ENCODE measurements at regions not wholly inside any gene's neighbourhood (a gene's known extent, or its start where the extent isn't known, plus 50 kb on each side); places are given as distances from the start of the nearest gene placed in this dataset.
"Not testable (repeated sequence)": the region's sequence is repeated elsewhere in the genome, so short reads cannot be mapped to it uniquely, and the experiment has no call there.

DNA sequence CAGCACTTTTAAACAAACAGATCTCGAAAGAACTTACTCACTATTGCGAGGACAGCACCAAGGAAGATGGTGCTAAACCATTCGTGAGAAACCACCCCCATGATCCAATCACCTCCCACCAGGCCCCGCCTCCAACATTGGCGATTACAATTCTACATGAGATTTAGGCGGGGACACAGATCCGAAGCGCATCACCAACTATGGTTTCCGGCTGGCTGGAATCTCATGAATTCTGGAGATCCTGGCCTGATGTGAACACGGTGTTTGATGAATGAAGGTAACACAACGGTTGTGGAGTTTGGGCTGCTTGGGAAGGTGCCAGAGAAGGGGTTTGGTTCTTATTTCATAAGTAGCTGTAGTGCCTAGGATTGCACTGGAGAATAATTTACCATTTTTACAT, 216.7 kb downstream of the EMX2 start:
- no peaks in the 10 kb centered on the region for H3K4me1 ChIP-seq (ENCODE audit: control insufficient read depth, insufficient read depth, low read length)
- no peaks in the 10 kb centered on the region for H3K9me3 ChIP-seq (replicated peaks; ENCODE audit: low read length)
- no peak overlapping the region for H3K4me3 ChIP-seq (ENCODE audit: low read length)
- no peak overlapping the region for H3K9ac ChIP-seq (ENCODE audit: low read depth, low read length)
- no peak overlapping the region for H3K4me2 ChIP-seq (ENCODE audit: low read length)
- H3K36me3 ChIP-seq (ENCODE audit: insufficient read depth, low read length), result no peaks in the 10 kb centered on the region
- H3K27me3 ChIP-seq (ENCODE audit: control insufficient read depth, insufficient read depth, low read length), result no peaks in the 10 kb centered on the region

DNA sequence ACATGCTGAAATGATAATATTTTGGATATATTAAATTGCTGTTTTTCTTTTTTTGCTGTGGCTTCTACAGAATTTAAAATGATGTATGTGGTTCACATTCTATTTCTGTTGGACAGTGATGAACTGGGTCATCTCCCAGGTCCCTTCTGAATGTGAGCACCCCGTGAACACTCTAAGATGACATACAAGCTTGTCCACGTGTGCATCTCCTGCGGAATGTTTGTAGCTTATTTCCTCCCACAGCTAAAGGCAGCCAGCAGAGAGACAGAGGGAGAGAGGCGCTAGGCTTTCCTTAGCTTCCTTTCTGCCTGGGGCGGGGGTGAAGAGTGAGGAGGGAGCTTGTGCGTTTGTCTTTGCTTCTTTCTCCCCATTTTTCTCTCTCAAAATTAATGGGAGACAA, 219.1 kb downstream of the EMX2 start:
- H3K4me2 ChIP-seq (ENCODE audit: low read length), result no peak overlapping the region
- no peaks in the 10 kb centered on the region for H3K4me1 ChIP-seq (ENCODE audit: control insufficient read depth, insufficient read depth, low read length)
- H3K9ac ChIP-seq (ENCODE audit: low read depth, low read length), result no peak overlapping the region
- no peak overlapping the region for H3K4me3 ChIP-seq (ENCODE audit: low read length)
- H3K36me3 ChIP-seq (ENCODE audit: insufficient read depth, low read length), result no peaks in the 10 kb centered on the region
- no peaks in the 10 kb centered on the region for H3K9me3 ChIP-seq (replicated peaks; ENCODE audit: low read length)
- H3K27me3 ChIP-seq (ENCODE audit: control insufficient read depth, insufficient read depth, low read length), result no peaks in the 10 kb centered on the region

DNA sequence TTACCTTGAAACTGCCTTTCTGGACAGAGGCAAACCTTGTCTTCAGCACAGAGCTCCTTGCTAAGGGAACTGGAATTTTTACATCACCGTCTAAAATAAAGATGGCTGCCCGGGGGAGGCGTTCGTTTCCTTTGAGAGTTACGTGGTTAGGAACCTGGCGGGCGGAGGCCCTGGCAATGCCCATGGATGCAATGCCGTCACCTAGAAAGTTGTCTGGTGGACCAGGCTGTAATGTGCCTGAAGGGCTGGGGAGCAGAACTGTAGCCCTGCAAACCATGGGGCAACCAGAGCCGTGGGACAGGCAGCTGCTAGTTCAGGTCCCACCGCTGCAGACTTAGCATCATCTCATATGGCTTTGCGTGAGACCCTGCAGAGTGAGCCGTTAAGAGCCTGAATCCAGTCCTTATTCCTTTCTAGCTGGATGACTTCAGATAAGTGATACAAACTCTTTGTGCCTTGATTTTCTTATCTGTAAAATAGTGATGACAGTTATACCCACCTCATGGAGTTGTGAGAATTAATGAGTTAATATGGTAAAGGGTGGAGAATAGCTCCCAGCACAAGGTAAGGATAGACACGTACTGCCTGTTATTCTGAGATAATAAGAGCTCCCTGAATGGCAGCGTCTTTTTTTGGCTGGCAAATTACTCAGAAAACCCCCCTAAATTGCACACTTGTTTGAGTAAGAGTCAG, 219.7 kb downstream of the EMX2 start:
- Histone ChIP-seq H3K9ac (ENCODE audit: low read depth, low read length) (no peak overlapping the region), H3K27me3 (ENCODE audit: control insufficient read depth, insufficient read depth, low read length) (no peaks in the 10 kb centered on the region), H3K4me1 (ENCODE audit: control insufficient read depth, insufficient read depth, low read length) (no peaks in the 10 kb centered on the region), H3K4me3 (ENCODE audit: low read length) (no peak overlapping the region), H3K36me3 (ENCODE audit: insufficient read depth, low read length) (no peaks in the 10 kb centered on the region), H3K9me3 (replicated peaks; ENCODE audit: low read length) (no peaks in the 10 kb centered on the region), H3K4me2 (ENCODE audit: low read length) (no peak overlapping the region)

DNA sequence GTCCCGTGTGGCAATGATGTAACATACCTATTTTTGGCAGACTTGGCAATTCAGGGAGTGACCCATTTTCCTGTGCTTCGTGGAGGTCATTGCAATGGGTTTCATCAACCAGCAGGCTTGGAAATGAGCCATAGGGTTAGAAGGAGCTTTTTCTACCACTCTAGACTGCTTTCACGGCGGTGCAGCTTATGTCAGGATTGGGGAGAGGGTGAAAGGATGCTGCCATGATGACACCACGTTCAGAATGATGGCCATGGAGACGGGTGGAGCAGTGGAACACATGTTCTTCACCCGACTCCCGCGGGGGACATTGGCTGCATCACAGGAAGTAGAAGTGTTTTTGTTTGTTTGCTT, 220.2 kb downstream of the EMX2 start:
- Histone ChIP-seq H3K9me3 (replicated peaks; ENCODE audit: low read length) (no peaks in the 10 kb centered on the region), H3K36me3 (ENCODE audit: insufficient read depth, low read length) (no peaks in the 10 kb centered on the region), H3K4me1 (ENCODE audit: control insufficient read depth, insufficient read depth, low read length) (no peaks in the 10 kb centered on the region), H3K4me3 (ENCODE audit: low read length) (no peak overlapping the region), H3K27me3 (ENCODE audit: control insufficient read depth, insufficient read depth, low read length) (no peaks in the 10 kb centered on the region), H3K4me2 (ENCODE audit: low read length) (no peak overlapping the region), H3K9ac (ENCODE audit: low read depth, low read length) (no peak overlapping the region)

- H3K9me3 ChIP-seq (replicated peaks; ENCODE audit: low read length), result no peaks in the 10 kb centered on the region
- no peak overlapping the region for H3K9ac ChIP-seq (ENCODE audit: low read depth, low read length)
- no peaks in the 10 kb centered on the region for H3K4me1 ChIP-seq (ENCODE audit: control insufficient read depth, insufficient read depth, low read length)
- no peak overlapping the region for H3K4me2 ChIP-seq (ENCODE audit: low read length)
- no peak overlapping the region for H3K4me3 ChIP-seq (ENCODE audit: low read length)
- no peaks in the 10 kb centered on the region for H3K27me3 ChIP-seq (ENCODE audit: control insufficient read depth, insufficient read depth, low read length)
- no peaks in the 10 kb centered on the region for H3K36me3 ChIP-seq (ENCODE audit: insufficient read depth, low read length)
Measured at GRCh38 chr10:117763528-117763927, 221.0 kb downstream of the EMX2 start.

DNA sequence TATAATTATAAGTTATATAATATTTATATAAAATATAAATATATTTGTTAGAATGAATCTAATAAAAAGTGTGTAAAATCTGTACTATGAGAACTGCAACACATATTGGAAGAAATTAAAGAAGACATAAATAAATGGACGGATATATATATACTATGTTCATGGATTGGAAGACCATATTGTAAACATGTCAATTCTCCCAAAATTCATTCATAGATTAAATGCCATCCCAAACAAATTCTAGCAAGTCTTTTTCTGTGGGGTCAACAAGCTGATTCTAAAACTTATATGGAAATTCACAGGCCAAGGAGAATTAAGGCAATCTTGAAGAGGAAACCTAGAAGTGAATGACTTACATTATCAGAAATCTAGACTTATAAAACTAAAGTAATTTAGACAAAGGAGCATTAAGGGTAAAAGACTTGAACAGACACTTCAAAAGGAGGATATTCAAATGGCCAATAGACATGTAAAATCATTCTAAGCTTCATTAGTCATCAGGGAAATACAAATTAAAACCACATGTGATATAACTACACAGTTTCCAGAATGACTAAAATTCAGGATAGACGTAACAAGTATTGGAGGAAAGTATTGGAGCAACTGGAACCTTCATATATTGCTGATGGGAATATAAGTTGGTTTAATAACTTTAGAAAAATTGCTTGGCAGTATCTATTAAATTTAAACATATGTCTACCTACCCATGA, 225.9 kb downstream of the EMX2 start:
- H3K4me3 ChIP-seq (ENCODE audit: low read length), result no peak overlapping the region

DNA sequence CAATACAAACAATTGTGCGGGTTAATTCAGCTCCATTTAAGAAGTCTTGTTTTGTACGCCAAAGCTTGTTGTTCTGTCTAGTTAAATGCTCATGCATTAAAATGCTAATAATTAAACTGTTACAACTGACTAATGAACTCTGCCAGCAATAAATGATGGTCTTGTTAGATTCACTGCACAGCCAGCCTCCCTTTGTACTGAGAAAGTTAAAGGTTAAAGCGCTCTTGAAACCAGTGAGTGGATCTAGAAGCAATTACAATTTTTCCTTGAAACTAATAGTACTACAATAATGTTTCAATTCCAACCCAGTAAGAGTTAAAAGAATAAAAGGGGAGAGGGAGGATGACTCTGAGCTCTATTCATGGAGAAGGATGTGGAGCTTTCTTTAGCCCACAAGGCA, 233.0 kb downstream of the EMX2 start:
- Histone ChIP-seq H3K4me1 (ENCODE audit: control insufficient read depth, insufficient read depth, low read length) (no peaks in the 10 kb centered on the region), H3K9ac (ENCODE audit: low read depth, low read length) (no peak overlapping the region), H3K9me3 (replicated peaks; ENCODE audit: low read length) (no peaks in the 10 kb centered on the region), H3K27me3 (ENCODE audit: control insufficient read depth, insufficient read depth, low read length) (no peaks in the 10 kb centered on the region), H3K36me3 (ENCODE audit: insufficient read depth, low read length) (no peaks in the 10 kb centered on the region), H3K4me3 (ENCODE audit: low read length) (no peak overlapping the region), H3K4me2 (ENCODE audit: low read length) (no peak overlapping the region)

More for the DNA sequence above, 225.9 kb downstream of the EMX2 start:
- no peak overlapping the region for H3K9ac ChIP-seq (ENCODE audit: low read depth, low read length)
- H3K27me3 ChIP-seq (ENCODE audit: control insufficient read depth, insufficient read depth, low read length), result peaks cover 3% of the 10 kb centered on the region
- no peaks in the 10 kb centered on the region for H3K4me1 ChIP-seq (ENCODE audit: control insufficient read depth, insufficient read depth, low read length)
- H3K36me3 ChIP-seq (ENCODE audit: insufficient read depth, low read length), result no peaks in the 10 kb centered on the region
- no peak overlapping the region for H3K4me2 ChIP-seq (ENCODE audit: low read length)
- H3K9me3 ChIP-seq (replicated peaks; ENCODE audit: low read length), result no peaks in the 10 kb centered on the region

DNA sequence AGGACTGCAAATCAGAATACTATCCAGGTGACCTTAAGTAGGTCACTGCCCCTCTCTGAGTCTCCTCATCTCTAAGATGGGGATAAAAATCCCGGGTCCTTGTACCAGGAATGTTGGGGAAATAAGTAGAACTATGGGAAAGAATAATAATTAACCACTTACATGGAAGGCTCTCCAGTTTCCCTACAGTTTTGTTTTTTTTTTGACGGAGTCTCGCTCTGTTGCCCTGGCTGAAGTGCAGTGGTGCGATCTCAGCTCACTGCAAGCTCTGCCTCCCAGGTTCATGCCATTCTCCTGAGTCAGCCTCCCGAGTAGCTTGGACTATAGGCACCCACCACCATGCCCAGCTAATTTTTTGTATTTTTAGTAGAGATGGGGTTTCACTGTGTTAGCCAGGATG, 234.7 kb downstream of the EMX2 start:
- not testable (repeated sequence) for H3K4me3 ChIP-seq (ENCODE audit: low read length); H3K4me2 ChIP-seq (ENCODE audit: low read length); H3K4me1 ChIP-seq (ENCODE audit: control insufficient read depth, insufficient read depth, low read length); H3K36me3 ChIP-seq (ENCODE audit: insufficient read depth, low read length); H3K9ac ChIP-seq (ENCODE audit: low read depth, low read length); H3K27me3 ChIP-seq (ENCODE audit: control insufficient read depth, insufficient read depth, low read length); H3K9me3 ChIP-seq (replicated peaks; ENCODE audit: low read length)

DNA sequence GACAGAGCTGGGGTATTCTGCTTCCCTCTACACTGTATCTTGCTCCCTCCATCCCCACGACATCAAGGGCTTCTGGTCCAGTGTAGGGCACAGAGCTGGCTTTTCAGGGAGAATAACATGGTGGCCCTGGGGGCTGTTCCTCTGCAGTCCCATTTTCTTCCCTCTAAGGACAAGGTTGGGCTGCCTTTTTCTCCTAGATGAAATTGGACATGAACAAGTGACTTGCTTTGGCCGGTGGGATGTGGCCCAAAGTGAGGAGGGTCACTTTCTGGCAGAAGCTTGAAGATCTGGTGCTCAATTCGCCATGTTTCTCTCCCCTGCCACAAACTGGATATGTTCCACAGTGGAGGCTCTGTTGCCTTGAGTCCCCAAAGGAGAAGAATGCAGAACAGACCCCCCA, 235.7 kb downstream of the EMX2 start:
- Histone ChIP-seq H3K4me1 (ENCODE audit: control insufficient read depth, insufficient read depth, low read length) (no peaks in the 10 kb centered on the region), H3K9me3 (replicated peaks; ENCODE audit: low read length) (no peaks in the 10 kb centered on the region), H3K4me3 (ENCODE audit: low read length) (no peak overlapping the region), H3K27me3 (ENCODE audit: control insufficient read depth, insufficient read depth, low read length) (no peaks in the 10 kb centered on the region), H3K36me3 (ENCODE audit: insufficient read depth, low read length) (no peaks in the 10 kb centered on the region), H3K9ac (ENCODE audit: low read depth, low read length) (no peak overlapping the region), H3K4me2 (ENCODE audit: low read length) (no peak overlapping the region)

DNA sequence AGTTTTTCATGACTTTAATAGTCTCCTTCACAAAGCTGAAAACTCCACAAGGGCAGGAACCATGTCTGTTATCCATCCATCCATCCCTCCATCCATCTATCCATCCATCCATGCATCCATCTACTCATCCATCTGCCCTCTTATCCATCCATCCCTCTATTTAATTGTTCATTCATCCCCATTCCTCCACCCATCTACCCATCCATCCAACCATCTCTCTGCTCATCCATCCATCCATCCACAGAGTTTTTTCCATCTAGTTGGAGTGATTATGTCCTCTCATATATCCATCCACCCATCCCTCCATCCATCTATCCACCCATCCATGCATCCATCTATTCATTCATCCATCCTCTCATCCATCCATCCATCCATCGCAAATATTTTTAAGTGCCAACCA, 237.9 kb downstream of the EMX2 start:
- Histone ChIP-seq H3K4me2 (ENCODE audit: low read length) (no peak overlapping the region), H3K36me3 (ENCODE audit: insufficient read depth, low read length) (no peaks in the 10 kb centered on the region), H3K4me1 (ENCODE audit: control insufficient read depth, insufficient read depth, low read length) (no peaks in the 10 kb centered on the region), H3K9ac (ENCODE audit: low read depth, low read length) (no peak overlapping the region), H3K27me3 (ENCODE audit: control insufficient read depth, insufficient read depth, low read length) (no peaks in the 10 kb centered on the region), H3K9me3 (replicated peaks; ENCODE audit: low read length) (no peaks in the 10 kb centered on the region), H3K4me3 (ENCODE audit: low read length) (no peak overlapping the region)

DNA sequence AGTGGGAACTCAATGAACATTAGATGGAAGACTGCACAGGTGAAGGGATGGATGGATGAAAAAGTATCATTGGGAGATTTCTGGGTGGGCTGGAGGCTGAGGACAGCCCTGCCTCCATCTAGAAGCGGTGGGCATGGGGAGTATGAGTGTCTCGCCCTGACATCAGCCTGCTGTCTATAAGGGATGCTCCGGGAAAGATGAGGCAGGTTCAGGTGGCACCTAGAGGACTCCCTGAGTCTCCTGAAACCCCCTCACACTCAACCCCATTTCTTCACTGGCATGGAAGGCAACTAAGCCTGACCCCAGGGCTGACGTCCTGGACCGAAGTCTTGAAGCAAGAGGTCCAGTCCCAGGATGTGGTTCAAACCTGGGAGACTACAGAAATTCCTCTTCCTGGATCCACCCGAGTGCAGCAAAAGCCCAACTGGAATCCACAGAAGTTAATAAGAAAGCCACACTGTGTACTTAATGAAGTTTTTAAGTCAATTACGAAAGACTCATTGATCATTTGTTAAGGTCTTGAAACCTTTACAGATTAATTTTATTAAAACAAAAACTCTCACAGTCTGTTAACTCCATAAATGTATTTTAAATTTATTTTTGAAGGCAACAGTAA, 238.8 kb downstream of the EMX2 start:
- Histone ChIP-seq H3K4me1 (ENCODE audit: control insufficient read depth, insufficient read depth, low read length) (no peaks in the 10 kb centered on the region), H3K36me3 (ENCODE audit: insufficient read depth, low read length) (no peaks in the 10 kb centered on the region), H3K9ac (ENCODE audit: low read depth, low read length) (no peak overlapping the region)

GRCh38 chr10:117782276-117782675, 239.7 kb downstream of the EMX2 start:
- Histone ChIP-seq H3K4me1 (ENCODE audit: control insufficient read depth, insufficient read depth, low read length) (no peaks in the 10 kb centered on the region), H3K36me3 (ENCODE audit: insufficient read depth, low read length) (no peaks in the 10 kb centered on the region), H3K9ac (ENCODE audit: low read depth, low read length) (no peak overlapping the region), H3K9me3 (replicated peaks; ENCODE audit: low read length) (no peaks in the 10 kb centered on the region), H3K4me2 (ENCODE audit: low read length) (no peak overlapping the region), H3K27me3 (ENCODE audit: control insufficient read depth, insufficient read depth, low read length) (no peaks in the 10 kb centered on the region), H3K4me3 (ENCODE audit: low read length) (no peak overlapping the region)

More for the DNA sequence above, 238.8 kb downstream of the EMX2 start:
- no peaks in the 10 kb centered on the region for H3K27me3 ChIP-seq (ENCODE audit: control insufficient read depth, insufficient read depth, low read length)
- no peak overlapping the region for H3K4me3 ChIP-seq (ENCODE audit: low read length)
- no peaks in the 10 kb centered on the region for H3K9me3 ChIP-seq (replicated peaks; ENCODE audit: low read length)
- H3K4me2 ChIP-seq (ENCODE audit: low read length), result no peak overlapping the region
